ENCODE measurements at regions not wholly inside any gene's neighbourhood (a gene's known extent, or its start where the extent isn't known, plus 50 kb on each side); places are given as distances from the start of the nearest gene placed in this dataset.

DNA sequence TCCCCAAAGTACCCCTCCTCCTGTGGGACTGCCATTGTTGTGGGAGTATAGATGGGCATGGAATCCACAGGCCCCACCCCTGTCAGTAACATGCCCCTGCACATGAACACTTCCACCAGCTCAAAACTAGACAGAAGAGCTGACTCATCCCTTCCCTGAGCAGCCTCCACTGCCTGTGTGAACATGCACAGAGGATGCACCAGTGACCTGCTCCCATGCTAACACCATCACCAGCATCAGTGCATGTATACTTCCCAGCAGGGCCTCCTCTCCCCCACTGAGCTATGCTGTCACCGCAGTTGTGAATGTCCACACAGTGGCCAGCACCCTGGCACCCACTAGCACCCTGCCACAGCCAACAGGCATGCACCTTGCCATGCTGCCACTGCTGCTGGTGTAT, 939.8 kb downstream of the EFNA5 start:
- Mint-ChIP-seq H3K36me3 (ENCODE audit: low read depth, unreplicated experiment) (peaks cover 14% of the 10 kb centered on the region), H3K4me1 (ENCODE audit: unreplicated experiment) (no peaks in the 10 kb centered on the region), H3K9me3 (ENCODE audit: unreplicated experiment) (peaks cover 10% of the 10 kb centered on the region), H3K27me3 (ENCODE audit: unreplicated experiment) (peaks cover 1% of the 10 kb centered on the region), H3K4me3 (ENCODE audit: unreplicated experiment) (no peak overlapping the region), H3K27ac (ENCODE audit: unreplicated experiment) (no peak overlapping the region)
- no peak for DNase-seq (ENCODE audit: low spot score)
- TF ChIP-seq, protein P1, sequence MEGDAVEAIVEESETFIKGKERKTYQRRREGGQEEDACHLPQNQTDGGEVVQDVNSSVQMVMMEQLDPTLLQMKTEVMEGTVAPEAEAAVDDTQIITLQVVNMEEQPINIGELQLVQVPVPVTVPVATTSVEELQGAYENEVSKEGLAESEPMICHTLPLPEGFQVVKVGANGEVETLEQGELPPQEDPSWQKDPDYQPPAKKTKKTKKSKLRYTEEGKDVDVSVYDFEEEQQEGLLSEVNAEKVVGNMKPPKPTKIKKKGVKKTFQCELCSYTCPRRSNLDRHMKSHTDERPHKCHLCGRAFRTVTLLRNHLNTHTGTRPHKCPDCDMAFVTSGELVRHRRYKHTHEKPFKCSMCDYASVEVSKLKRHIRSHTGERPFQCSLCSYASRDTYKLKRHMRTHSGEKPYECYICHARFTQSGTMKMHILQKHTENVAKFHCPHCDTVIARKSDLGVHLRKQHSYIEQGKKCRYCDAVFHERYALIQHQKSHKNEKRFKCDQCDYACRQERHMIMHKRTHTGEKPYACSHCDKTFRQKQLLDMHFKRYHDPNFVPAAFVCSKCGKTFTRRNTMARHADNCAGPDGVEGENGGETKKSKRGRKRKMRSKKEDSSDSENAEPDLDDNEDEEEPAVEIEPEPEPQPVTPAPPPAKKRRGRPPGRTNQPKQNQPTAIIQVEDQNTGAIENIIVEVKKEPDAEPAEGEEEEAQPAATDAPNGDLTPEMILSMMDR (IDR thresholded peaks at IDR 0.05; ENCODE audit: unreplicated experiment), result no peak

DNA sequence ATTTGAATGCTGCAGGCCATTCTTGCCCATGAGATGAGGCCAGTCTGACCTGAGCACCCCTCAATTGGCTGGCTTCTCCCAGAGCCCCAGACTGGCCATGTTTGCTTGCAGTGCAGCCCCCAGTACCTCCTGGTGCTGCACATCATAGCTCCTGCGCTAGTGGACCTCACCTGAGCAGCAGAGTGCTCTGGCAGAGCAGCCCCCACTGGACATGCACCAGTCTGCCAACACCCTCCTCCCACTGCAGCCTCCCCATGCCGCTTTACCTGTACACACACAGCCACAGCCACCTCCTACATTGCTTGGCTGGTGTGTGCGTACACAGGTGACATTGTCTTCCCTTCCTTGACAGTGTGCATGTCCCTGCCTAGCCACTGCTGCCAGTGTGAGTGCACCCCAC, 940.2 kb downstream of the EFNA5 start:
- Mint-ChIP-seq H3K4me1 (ENCODE audit: unreplicated experiment) (no peaks in the 10 kb centered on the region), H3K27ac (ENCODE audit: unreplicated experiment) (no peak overlapping the region), H3K27me3 (ENCODE audit: unreplicated experiment) (peaks cover 1% of the 10 kb centered on the region), H3K9me3 (ENCODE audit: unreplicated experiment) (peaks cover 10% of the 10 kb centered on the region), H3K36me3 (ENCODE audit: low read depth, unreplicated experiment) (peaks cover 14% of the 10 kb centered on the region), H3K4me3 (ENCODE audit: unreplicated experiment) (no peak overlapping the region)
- TF ChIP-seq, protein P1 (IDR thresholded peaks at IDR 0.05; ENCODE audit: unreplicated experiment), result no peak
- no peak for DNase-seq (ENCODE audit: low spot score)

DNA sequence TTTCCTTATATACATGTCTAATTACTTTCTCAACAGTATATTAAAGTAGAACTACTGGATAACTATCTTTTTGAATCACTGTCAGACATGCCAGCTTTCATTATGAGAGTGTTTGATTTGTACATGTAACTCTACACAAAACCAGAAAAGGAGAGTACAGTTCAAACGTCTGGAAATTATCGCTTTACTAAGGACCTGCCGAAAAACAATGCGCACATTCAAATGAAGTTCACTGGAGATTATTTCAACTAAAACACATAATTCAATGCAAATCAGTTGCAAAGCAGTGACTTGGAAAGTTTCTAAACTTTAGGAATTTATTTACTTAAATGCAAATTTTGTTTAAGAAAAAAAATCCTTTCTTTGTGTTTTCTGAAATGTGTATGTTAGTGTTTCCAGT, 942.5 kb downstream of the EFNA5 start:
- TF ChIP-seq, protein P1 (IDR thresholded peaks at IDR 0.05; ENCODE audit: unreplicated experiment), result no peak
- Mint-ChIP-seq H3K36me3 (ENCODE audit: low read depth, unreplicated experiment) (peaks cover 8% of the 10 kb centered on the region), H3K27me3 (ENCODE audit: unreplicated experiment) (peaks cover 1% of the 10 kb centered on the region), H3K9me3 (ENCODE audit: unreplicated experiment) (peaks cover 1% of the 10 kb centered on the region), H3K27ac (ENCODE audit: unreplicated experiment) (no peak overlapping the region), H3K4me1 (ENCODE audit: unreplicated experiment) (no peaks in the 10 kb centered on the region), H3K4me3 (ENCODE audit: unreplicated experiment) (no peak overlapping the region)
- DNase-seq (ENCODE audit: low spot score), result no peak

DNA sequence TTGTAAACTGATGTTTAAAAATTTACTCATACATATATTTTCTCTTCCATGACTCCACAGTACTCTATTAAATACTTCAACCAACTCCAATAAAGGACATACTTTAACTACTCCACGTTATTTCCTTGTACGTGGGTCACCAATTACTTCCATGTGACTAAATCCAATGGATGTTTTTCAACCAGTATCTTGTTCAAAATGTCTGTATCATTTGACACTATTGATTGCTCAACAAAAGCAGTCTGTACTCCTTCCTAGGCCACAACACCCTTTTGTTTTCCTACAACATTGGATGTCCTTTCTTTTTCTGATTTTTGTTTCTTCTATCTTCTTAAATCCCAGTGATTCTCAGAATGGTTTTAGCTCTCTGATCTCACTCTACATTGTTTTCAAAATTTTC, 943.7 kb downstream of the EFNA5 start:
- Mint-ChIP-seq H3K36me3 (ENCODE audit: low read depth, unreplicated experiment) (peaks cover 8% of the 10 kb centered on the region), H3K9me3 (ENCODE audit: unreplicated experiment) (no peaks in the 10 kb centered on the region), H3K4me3 (ENCODE audit: unreplicated experiment) (no peak overlapping the region), H3K27me3 (ENCODE audit: unreplicated experiment) (peaks cover 1% of the 10 kb centered on the region), H3K27ac (ENCODE audit: unreplicated experiment) (no peak overlapping the region), H3K4me1 (ENCODE audit: unreplicated experiment) (no peaks in the 10 kb centered on the region)
- TF ChIP-seq, protein P1 (IDR thresholded peaks at IDR 0.05; ENCODE audit: unreplicated experiment), result no peak
- DNase-seq (ENCODE audit: low spot score), result no peak

DNA sequence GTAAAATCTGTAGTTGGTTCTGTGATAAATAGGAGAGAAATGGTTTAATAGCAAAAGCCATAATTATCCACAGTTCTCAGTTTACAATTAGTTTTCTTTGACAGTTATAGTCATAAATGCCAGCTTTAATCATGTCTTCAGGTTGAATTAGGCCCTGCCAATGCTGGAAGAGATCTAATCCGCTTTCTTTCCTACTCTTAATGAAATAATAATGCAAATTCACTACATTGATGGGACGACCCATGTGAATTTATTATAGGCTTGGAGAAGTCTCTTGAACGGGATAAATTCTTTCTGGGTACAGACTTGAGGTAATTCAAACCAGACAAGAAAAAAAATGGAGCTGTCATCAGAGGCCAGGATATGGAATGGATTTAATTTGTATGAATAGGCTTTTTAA, 950.4 kb downstream of the EFNA5 start:
- no peaks in the 10 kb centered on the region for H3K9me3 Mint-ChIP-seq (ENCODE audit: unreplicated experiment)
- H3K4me3 Mint-ChIP-seq (ENCODE audit: unreplicated experiment), result no peak overlapping the region
- H3K27ac Mint-ChIP-seq (ENCODE audit: unreplicated experiment), result no peak overlapping the region
- no peak for DNase-seq (ENCODE audit: low spot score)
- H3K27me3 Mint-ChIP-seq (ENCODE audit: unreplicated experiment), result no peaks in the 10 kb centered on the region
- no peaks in the 10 kb centered on the region for H3K36me3 Mint-ChIP-seq (ENCODE audit: low read depth, unreplicated experiment)
- no peaks in the 10 kb centered on the region for H3K4me1 Mint-ChIP-seq (ENCODE audit: unreplicated experiment)
- TF ChIP-seq, protein P1 (IDR thresholded peaks at IDR 0.05; ENCODE audit: unreplicated experiment), result no peak

Measured in endothelial cell (in vitro differentiated cells).